ENCODE measurements at regions not wholly inside any gene's neighbourhood (a gene's known extent, or its start where the extent isn't known, plus 50 kb on each side); places are given as distances from the start of the nearest gene placed in this dataset.

DNA sequence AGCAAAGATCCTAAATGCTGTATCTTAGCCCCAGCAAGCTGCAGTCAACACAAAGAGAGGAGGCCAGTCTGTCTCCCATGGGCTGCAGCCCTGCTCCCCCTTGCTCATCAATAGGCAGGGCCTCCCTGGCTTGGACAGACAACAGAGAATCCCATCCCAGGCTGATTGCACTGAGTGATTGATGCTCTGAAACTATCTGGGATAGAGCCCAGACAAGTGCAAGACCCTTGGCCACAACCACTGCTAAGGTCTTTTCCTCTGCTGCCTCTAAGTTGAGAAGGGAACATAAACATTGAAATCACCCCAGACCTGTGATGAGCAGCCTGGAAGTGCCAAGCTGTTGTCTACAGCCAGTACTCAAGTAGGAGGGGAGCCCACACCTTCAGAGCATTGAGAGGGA is 661.0 kb upstream of the CDH18 start:
- DNase-seq (ENCODE audit: low spot score), result no peak
- POLR2A ChIA-PET, result no interaction called here
- in situ Hi-C loops (cut with HindIII; ENCODE audit: extremely low pct_ligation_motif_present, low pct_unique_long_range_greater_than_20kb), result no loop called here
- FAIRE-seq, result no peak
- no peak for ATAC-seq
- H3K27me3 ChIP-seq (ENCODE audit: control insufficient read depth in 1 of 2, insufficient read depth in 2 of 2, low read length in 2 of 2), result no peaks in the 10 kb centered on the region
- no TSS peak for BruUV-seq (replicated peaks)
- CTCF ChIA-PET (ENCODE audit: low intra/inter-chr PET ratio, low total read pairs), result no interaction called here
- no peaks in the 10 kb centered on the region for H4K20me1 ChIP-seq (ENCODE audit: insufficient read depth, low read length)
- H3K27ac ChIP-seq (ENCODE audit: extremely low read length, insufficient read depth, low read length), result no peak overlapping the region
- no peak overlapping the region for H3K4me3 ChIP-seq (replicated peaks in 1 of 3; ENCODE audit: insufficient read depth in 1 of 3, low read depth in 2 of 3, low read length in 3 of 3)
- peaks cover 25% of the 10 kb centered on the region for H3K9me3 ChIP-seq (ENCODE audit: low read length)
- H3K36me3 ChIP-seq (replicated peaks in 1 of 2; ENCODE audit: control insufficient read depth in 1 of 2, insufficient read depth in 2 of 2, low read length in 2 of 2), result no peaks in the 10 kb centered on the region
- H3K79me2 ChIP-seq (ENCODE audit: insufficient read depth, low read length), result no peaks in the 10 kb centered on the region
- no peak overlapping the region for H2AFZ ChIP-seq (ENCODE audit: low read length)
- H3K9ac ChIP-seq (ENCODE audit: insufficient read depth, low read depth, low read length), result no peak overlapping the region
- no peak overlapping the region for H3K4me2 ChIP-seq (ENCODE audit: low read depth, low read length)
- no peak for TF ChIP-seq NFIB (CRISPR knock-in tag; IDR thresholded peaks at IDR 0.05; ENCODE audit: borderline replicate concordance)
- TF ChIP-seq, protein P1, sequence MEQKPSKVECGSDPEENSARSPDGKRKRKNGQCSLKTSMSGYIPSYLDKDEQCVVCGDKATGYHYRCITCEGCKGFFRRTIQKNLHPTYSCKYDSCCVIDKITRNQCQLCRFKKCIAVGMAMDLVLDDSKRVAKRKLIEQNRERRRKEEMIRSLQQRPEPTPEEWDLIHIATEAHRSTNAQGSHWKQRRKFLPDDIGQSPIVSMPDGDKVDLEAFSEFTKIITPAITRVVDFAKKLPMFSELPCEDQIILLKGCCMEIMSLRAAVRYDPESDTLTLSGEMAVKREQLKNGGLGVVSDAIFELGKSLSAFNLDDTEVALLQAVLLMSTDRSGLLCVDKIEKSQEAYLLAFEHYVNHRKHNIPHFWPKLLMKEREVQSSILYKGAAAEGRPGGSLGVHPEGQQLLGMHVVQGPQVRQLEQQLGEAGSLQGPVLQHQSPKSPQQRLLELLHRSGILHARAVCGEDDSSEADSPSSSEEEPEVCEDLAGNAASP (CRISPR knock-in tag; IDR thresholded peaks at IDR 0.05; ENCODE audit: borderline replicate concordance), result no peak
- TF ChIP-seq ZNF44 (CRISPR knock-in tag; IDR thresholded peaks at IDR 0.05), result no peak
- TF ChIP-seq, protein P2, sequence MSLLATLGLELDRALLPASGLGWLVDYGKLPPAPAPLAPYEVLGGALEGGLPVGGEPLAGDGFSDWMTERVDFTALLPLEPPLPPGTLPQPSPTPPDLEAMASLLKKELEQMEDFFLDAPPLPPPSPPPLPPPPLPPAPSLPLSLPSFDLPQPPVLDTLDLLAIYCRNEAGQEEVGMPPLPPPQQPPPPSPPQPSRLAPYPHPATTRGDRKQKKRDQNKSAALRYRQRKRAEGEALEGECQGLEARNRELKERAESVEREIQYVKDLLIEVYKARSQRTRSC (CRISPR knock-in tag; IDR thresholded peaks at IDR 0.05; ENCODE audit: low read depth), result no peak
- TF ChIP-seq UBTF (CRISPR knock-in tag; IDR thresholded peaks at IDR 0.05), result no peak
- no peaks in the 10 kb centered on the region for H3K4me1 ChIP-seq (ENCODE audit: insufficient read depth, low read length)
- intact Hi-C loops (cut with micrococcal nuclease; ENCODE audit: unreplicated experiment), result no loop called here
